ENCODE measurements at regions not wholly inside any gene's neighbourhood (a gene's known extent, or its start where the extent isn't known, plus 50 kb on each side); places are given as distances from the start of the nearest gene placed in this dataset.

- Histone ChIP-seq H3K4me2 (no peak overlapping the region), H3K4me3 (no peak overlapping the region), H4K20me1 (replicated peaks; ENCODE audit: insufficient read depth) (no peaks in the 10 kb centered on the region), H2AFZ (no peak overlapping the region), H3F3A (replicated peaks; ENCODE audit: low read depth) (no peaks in the 10 kb centered on the region), H3K79me2 (replicated peaks; ENCODE audit: insufficient read depth) (no peaks in the 10 kb centered on the region), H3K27me3 (ENCODE audit: insufficient read depth) (no peaks in the 10 kb centered on the region), H3K4me1 (ENCODE audit: insufficient read depth) (peaks cover 9% of the 10 kb centered on the region), H3K36me3 (ENCODE audit: insufficient read depth) (no peaks in the 10 kb centered on the region), H3K9me2 (ENCODE audit: insufficient read depth) (peaks cover 14% of the 10 kb centered on the region), H3K27ac (ENCODE audit: low read depth) (no peak overlapping the region)
- Mint-ChIP-seq H3K9me3 (peaks cover 10% of the 10 kb centered on the region; the same call in 2 of the 3 replicates), H3K27ac (no peak overlapping the region), H3K4me1 (peaks cover 18% of the 10 kb centered on the region), H3K4me3 (no peak overlapping the region), H3K36me3 (ENCODE audit: low read depth) (peaks cover 3% of the 10 kb centered on the region; the same call in 1 of the 3 replicates), H3K27me3 (ENCODE audit: insufficient read depth, low read depth, poor library complexity) (peaks cover 1% of the 10 kb centered on the region)
- TF ChIP-seq ZNF114 (CRISPR knock-in tag; IDR thresholded peaks at IDR 0.05) (no peak), ETS1 (IDR thresholded peaks at IDR 0.05) (no peak), STAT1 (IDR thresholded peaks at IDR 0.05; ENCODE audit: unreplicated experiment) (no peak), REST (IDR thresholded peaks at IDR 0.05; ENCODE audit: unreplicated experiment) (no peak), JUNB (IDR thresholded peaks at IDR 0.05; ENCODE audit: unreplicated experiment) (no peak), ZNF462 (CRISPR knock-in tag; IDR thresholded peaks at IDR 0.05) (no peak), CREB1 (CRISPR knock-in tag; IDR thresholded peaks at IDR 0.05; ENCODE audit: low read depth) (no peak), POLR2AphosphoS5 (IDR thresholded peaks at IDR 0.05; ENCODE audit: low read depth) (no peak), EZH2phosphoT487 (IDR thresholded peaks at IDR 0.05; ENCODE audit: unreplicated experiment) (no peak), EZH2 (IDR thresholded peaks at IDR 0.05; ENCODE audit: low read depth, unreplicated experiment) (no peak), NANOG (IDR thresholded peaks at IDR 0.05; ENCODE audit: borderline replicate concordance) (no peak), ZNF331 (CRISPR knock-in tag; IDR thresholded peaks at IDR 0.05; ENCODE audit: low read depth) (no peak), CTCF (conservative IDR thresholded peaks at IDR 0.05; ENCODE audit: low read depth in 2 of 2) (no peak)
- ATAC-seq = no peak
- no peak for DNase-seq (ENCODE audit: low spot score)
These were observed 295.2 kb upstream of the SRRM4 start for GRCh38 chr12:118685983-118686607.

Data from GM23338 (cell line).